WTC11 (cell line): ENCODE measurements at regions not wholly inside any gene's neighbourhood (a gene's known extent, or its start where the extent isn't known, plus 50 kb on each side); places are given as distances from the start of the nearest gene placed in this dataset.

Experiments
- ATAC-seq: fragments of 200-7000 bp; cut with Tn5 transposase; 2 replicates; pipeline ENCODE4 v1.10.0; 2021; ENCODE audit warnings: mild to moderate bottlenecking, moderate library complexity
- CTCF ChIA-PET: fragments of 300-600 bp; sonication (Branson Sonifier 250); formaldehyde crosslinking; loops from one replicate; lab custom pipeline; 2021; ENCODE audit warnings: antibody characterized with exemption; lab: Charles Lee
- POLR2A ChIA-PET: fragments of 350-600 bp; sonication (Branson Sonifier 250); formaldehyde crosslinking; loops from one replicate; lab custom pipeline; 2021; ENCODE audit warnings: antibody characterized with exemption; lab: Charles Lee
- DNase-seq: peaks from one replicate; pipeline ENCODE4 v3.0.0; 2021; ENCODE audit warnings: low spot score
- H3K27ac Mint-ChIP-seq: 2 replicates; pipeline ENCODE4 v1.8.0; 2021; ENCODE audit warnings: mixed read lengths
- H3K27me3 Mint-ChIP-seq: 2 replicates; pipeline ENCODE4 v1.8.0; 2021; ENCODE audit warnings: low read depth, mild to moderate bottlenecking, moderate library complexity, mixed read lengths
- H3K36me3 Mint-ChIP-seq: 2 replicates; pipeline ENCODE4 v1.8.0; 2021; ENCODE audit warnings: mixed read lengths
- H3K4me1 Mint-ChIP-seq: 2 replicates; pipeline ENCODE4 v1.8.0; 2022; ENCODE audit warnings: mixed read lengths
- H3K4me3 Mint-ChIP-seq: 2 replicates; pipeline ENCODE4 v1.8.0; 2021; ENCODE audit warnings: mild to moderate bottlenecking, moderate library complexity, mixed read lengths
- H3K9me3 Mint-ChIP-seq: 2 replicates; pipeline ENCODE4 v1.8.0; 2021; ENCODE audit warnings: mixed read lengths
- ZBTB21 ChIP-seq: sonication (generic); formaldehyde crosslinking; IDR thresholded peaks from 2 replicates; pipeline ENCODE4 v1.8.1; 2023; ENCODE audit warnings: mild to moderate bottlenecking, missing genetic modification reagents, borderline replicate concordance
- TF ChIP-seq, protein P1 (sequence below): sonication (generic); formaldehyde crosslinking; IDR thresholded peaks from 2 replicates; pipeline ENCODE4 v1.8.1; 2022; ENCODE audit warnings: mild to moderate bottlenecking, missing genetic modification reagents, moderate library complexity, borderline replicate concordance
- TF ChIP-seq, protein P2 (sequence below): sonication (generic); formaldehyde crosslinking; IDR thresholded peaks from 2 replicates; pipeline ENCODE4 v1.8.1; 2022; ENCODE audit warnings: missing genetic modification reagents, borderline replicate concordance

DNA sequence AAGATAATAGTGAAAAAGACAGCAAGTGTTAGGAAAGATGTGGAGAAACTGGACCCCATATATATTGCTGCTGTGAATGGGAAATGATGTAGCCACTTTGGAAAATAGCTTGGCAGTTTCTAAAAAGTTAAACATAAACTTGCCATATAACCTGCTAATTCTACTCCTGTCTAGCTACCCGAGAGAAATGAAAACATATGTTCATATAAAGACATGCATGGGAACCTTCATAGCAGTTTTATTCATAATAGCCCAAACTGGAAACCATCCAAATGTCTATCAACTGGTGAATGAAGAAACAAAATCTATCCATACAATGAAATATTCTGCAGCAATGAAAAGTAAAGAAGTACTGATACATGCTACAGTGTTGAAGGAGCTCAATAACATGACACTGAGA lies 50.4 kb upstream of the NABP1 start:
- POLR2A ChIA-PET, result no interaction called here
- no peaks in the 10 kb centered on the region for H3K4me1 Mint-ChIP-seq
- no peak for ATAC-seq
- no peak for TF ChIP-seq ZBTB21 (CRISPR knock-in tag)
- TF ChIP-seq, protein P1, sequence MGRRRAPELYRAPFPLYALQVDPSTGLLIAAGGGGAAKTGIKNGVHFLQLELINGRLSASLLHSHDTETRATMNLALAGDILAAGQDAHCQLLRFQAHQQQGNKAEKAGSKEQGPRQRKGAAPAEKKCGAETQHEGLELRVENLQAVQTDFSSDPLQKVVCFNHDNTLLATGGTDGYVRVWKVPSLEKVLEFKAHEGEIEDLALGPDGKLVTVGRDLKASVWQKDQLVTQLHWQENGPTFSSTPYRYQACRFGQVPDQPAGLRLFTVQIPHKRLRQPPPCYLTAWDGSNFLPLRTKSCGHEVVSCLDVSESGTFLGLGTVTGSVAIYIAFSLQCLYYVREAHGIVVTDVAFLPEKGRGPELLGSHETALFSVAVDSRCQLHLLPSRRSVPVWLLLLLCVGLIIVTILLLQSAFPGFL (CRISPR knock-in tag), result no peak
- TF ChIP-seq, protein P2, sequence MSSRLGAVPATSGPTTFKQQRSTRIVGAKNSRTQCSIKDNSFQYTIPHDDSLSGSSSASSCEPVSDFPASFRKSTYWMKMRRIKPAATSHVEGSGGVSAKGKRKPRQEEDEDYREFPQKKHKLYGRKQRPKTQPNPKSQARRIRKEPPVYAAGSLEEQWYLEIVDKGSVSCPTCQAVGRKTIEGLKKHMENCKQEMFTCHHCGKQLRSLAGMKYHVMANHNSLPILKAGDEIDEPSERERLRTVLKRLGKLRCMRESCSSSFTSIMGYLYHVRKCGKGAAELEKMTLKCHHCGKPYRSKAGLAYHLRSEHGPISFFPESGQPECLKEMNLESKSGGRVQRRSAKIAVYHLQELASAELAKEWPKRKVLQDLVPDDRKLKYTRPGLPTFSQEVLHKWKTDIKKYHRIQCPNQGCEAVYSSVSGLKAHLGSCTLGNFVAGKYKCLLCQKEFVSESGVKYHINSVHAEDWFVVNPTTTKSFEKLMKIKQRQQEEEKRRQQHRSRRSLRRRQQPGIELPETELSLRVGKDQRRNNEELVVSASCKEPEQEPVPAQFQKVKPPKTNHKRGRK (CRISPR knock-in tag), result no peak
- TF ChIP-seq, all 79 proteins: peak for 0
- Mint-ChIP-seq H3K4me3 (no peak overlapping the region), H3K9me3 (no peaks in the 10 kb centered on the region), H3K27me3 (no peaks in the 10 kb centered on the region), H3K36me3 (no peaks in the 10 kb centered on the region), H3K27ac (no peak overlapping the region)
- CTCF ChIA-PET, result no interaction called here
- DNase-seq, result no peak
